Epithelial cell of proximal tubule (primary cell): ENCODE measurements at regions not wholly inside any gene's neighbourhood (a gene's known extent, or its start where the extent isn't known, plus 50 kb on each side); places are given as distances from the start of the nearest gene placed in this dataset.

Experiments
- DNase-seq: peaks from one replicate; pipeline ENCODE4 v3.0.0-alpha.2; 2011; ENCODE audit warnings: low read depth
- H3K4me3 ChIP-seq: 2 replicates; pipeline ENCODE4 v1.5.1; 2011; ENCODE audit warnings: low read depth, mild to moderate bottlenecking, low read length
- TF ChIP-seq, protein P1 (sequence below): conservative IDR thresholded peaks from 2 replicates; pipeline ENCODE4 v1.5.1; 2012; ENCODE audit warnings: low read depth, mild to moderate bottlenecking, low read length

DNA sequence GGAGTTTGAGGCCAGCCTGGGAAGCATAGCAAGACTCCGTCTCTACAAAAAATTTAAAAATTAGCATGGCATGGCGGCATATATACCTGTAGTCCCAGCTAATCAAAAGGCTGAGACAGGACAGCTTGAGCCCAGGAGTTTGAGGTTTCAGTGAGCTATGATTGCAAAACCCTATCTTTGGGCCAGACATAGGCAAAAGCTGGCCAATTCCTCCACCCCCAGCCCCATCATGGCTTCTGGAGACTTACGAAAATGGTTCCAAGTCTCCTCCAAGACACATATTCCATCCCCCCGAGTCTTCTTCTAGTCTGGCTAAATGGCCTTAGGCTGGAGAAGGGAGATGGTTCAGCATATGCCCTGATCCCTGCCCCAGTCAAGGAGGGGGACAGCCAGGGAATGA, 172.8 kb upstream of the HAAO start:
- H3K4me3 ChIP-seq: no peak overlapping the region
- no peak for DNase-seq

DNA sequence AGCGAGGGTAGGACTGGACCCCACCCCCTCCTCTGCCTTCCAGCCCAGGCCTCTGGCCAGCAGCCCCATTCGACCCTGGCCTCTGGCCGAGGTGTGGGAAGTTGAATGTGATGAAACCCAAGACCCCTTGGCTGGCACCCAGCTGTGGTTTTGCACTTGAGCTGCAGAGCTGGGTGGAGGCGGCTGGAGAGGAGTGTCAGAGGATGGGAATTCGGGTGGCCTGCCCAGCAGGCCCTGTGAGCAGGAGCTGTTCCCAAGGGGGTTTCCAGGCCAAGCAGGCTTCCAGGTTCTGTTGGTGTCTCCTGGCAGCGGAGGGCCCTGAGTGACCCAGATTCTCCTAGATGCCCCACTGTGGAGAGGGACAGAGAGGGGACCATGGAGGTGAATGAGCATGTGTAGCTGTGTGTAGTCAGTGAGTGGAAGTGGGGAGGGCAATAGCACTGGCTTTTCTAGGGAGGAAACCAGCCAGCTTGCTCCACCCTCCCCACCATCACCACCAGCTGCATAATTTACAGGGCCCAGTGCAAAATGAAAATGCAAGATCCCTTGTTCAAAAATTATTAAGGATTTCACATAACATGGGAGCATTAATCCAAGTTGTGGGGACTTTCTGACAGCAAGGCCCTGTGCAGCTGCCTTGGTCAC, 172.2 kb upstream of the HAAO start:
- DNase-seq: peak; percentile 78
- no peak overlapping the region for H3K4me3 ChIP-seq
- TF ChIP-seq, protein P1, sequence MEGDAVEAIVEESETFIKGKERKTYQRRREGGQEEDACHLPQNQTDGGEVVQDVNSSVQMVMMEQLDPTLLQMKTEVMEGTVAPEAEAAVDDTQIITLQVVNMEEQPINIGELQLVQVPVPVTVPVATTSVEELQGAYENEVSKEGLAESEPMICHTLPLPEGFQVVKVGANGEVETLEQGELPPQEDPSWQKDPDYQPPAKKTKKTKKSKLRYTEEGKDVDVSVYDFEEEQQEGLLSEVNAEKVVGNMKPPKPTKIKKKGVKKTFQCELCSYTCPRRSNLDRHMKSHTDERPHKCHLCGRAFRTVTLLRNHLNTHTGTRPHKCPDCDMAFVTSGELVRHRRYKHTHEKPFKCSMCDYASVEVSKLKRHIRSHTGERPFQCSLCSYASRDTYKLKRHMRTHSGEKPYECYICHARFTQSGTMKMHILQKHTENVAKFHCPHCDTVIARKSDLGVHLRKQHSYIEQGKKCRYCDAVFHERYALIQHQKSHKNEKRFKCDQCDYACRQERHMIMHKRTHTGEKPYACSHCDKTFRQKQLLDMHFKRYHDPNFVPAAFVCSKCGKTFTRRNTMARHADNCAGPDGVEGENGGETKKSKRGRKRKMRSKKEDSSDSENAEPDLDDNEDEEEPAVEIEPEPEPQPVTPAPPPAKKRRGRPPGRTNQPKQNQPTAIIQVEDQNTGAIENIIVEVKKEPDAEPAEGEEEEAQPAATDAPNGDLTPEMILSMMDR: no peak

More for the DNA sequence above, 172.8 kb upstream of the HAAO start:
- TF ChIP-seq, protein P1: no peak

- TF ChIP-seq, protein P1: no peak
- no peak for DNase-seq
- no peak overlapping the region for H3K4me3 ChIP-seq
Measured at GRCh38 chr2:42963452-42964068, 171.2 kb upstream of the HAAO start.

- DNase-seq: no peak
- TF ChIP-seq, protein P1: no peak
- no peak overlapping the region for H3K4me3 ChIP-seq
Measured at GRCh38 chr2:42962508-42962953, 170.1 kb upstream of the HAAO start.

DNA sequence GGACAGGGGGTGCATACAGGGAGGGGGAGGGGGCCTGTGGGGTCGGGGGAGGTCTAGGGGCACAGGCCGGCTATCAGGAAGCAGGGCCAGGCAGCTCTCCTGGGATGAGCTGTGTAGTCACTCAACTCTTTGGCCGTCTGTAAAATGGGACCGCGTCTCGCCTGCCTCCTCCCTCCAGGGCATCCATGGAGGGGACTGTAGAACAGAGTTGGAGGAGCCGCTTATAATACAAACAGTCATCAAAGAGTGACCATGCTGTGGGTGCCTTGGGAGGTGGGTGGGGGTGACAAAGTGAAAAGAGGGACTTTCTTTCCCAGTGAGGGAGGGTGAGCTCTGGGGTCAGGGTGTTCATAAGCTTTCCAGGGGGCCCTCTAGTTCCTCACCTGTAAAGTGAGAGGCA, 169.6 kb upstream of the HAAO start:
- no peak for DNase-seq
- TF ChIP-seq, protein P1: no peak

DNA sequence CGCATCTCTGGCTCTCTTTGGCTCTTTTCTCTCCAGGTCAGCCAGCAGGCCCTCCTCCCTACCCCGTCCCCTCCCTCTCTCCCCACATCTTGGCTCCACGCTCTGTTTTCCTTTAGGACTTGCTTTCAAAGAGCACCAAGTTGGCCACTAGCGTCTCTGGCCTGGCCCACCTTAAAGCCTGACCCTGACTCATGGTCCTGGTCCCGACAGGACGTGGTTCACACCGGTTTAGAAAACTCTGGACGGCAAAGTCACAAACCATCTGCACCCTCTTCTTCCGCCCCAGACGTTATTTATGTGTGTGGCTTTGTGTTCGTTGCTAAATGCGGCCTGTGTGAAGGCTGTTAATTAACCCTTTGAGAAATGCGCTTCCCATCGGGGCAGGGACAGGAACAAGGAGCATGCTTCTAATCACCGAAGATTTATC, 169.0 kb upstream of the HAAO start:
- H3K4me3 ChIP-seq: no peak overlapping the region
- TF ChIP-seq, protein P1: no peak
- no peak for DNase-seq

More for the DNA sequence above, 169.6 kb upstream of the HAAO start:
- H3K4me3 ChIP-seq: no peak overlapping the region

DNA sequence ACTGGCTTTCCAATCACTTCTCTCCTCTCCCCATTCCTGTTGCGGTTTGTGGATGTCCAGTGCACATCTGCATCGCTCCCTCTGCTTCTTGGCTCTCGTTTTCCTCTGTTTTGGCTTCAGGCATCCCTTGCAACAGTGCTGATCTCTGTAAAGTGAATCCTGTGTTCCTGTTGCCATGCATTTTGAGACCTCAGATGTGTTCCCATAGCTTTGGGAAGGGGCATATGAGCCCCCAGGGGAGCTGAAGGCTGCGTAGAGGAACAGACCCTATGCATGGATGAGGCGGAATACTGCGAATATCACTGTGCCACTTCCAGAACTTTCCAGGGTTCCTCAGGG, 168.4 kb upstream of the HAAO start:
- TF ChIP-seq, protein P1: no peak
- no peak for DNase-seq
- H3K4me3 ChIP-seq: no peak overlapping the region
